Activated naive CD4-positive, alpha-beta T cell treated with anti-CD3 and anti-CD28 coated beads, Interleukin-2, amount 50 U/mL, for 72 hours (primary cell): ENCODE measurements at regions not wholly inside any gene's neighbourhood (a gene's known extent, or its start where the extent isn't known, plus 50 kb on each side); places are given as distances from the start of the nearest gene placed in this dataset.

Experiments used
- ATAC-seq, 2 donors: fragments of 150-1000 bp; cut with Tn5 transposase; 2 replicates each; pipeline ENCODE4 v1.10.0; 2021; ENCODE audit warnings: mild to moderate bottlenecking in 2 of 2, moderate library complexity in 2 of 2
- DNase-seq, 2 donors: peaks; one replicate each; pipeline ENCODE4 v3.0.0; 2021 to 2022; ENCODE audit warnings: low spot score in 2 of 2
- H3K27ac Mint-ChIP-seq, 2 donors: one replicate each; pipeline ENCODE4 v1.8.0; 2022; ENCODE audit warnings: mild to moderate bottlenecking in 2 of 2, mixed read lengths in 2 of 2
- H3K36me3 Mint-ChIP-seq, 2 donors: one replicate each; pipeline ENCODE4 v1.8.0; 2022; ENCODE audit warnings: mixed read lengths in 2 of 2
- H3K9me3 Mint-ChIP-seq, 2 donors: one replicate each; pipeline ENCODE4 v1.8.0; 2022; ENCODE audit warnings: mixed read lengths in 2 of 2

DNA sequence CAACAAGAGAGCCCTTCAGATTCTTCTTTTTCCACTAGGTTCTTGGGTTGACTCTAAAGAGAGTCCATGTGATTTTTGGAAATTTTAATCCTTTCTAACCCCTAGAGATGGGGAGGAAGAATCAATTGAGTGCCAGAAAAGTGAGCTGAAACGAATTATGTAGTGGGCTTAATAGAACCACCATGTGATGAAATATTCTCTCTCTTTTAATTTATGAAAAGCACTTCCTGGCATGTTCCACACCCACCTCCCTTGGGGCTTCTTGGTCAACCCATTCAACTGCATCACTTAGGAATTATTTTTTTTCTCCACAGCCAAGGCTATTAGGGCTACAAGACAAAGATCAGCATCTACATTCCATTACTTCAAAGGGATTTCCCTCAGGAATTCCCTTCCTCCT is 79.6 kb downstream of the ZC3H11B start:
- Mint-ChIP-seq H3K27ac (no peak overlapping the region), H3K9me3 (peaks cover 5% of the 10 kb centered on the region in 2 donors), H3K36me3 (no peaks in the 10 kb centered on the region)
- no peak for ATAC-seq
- DNase-seq, result no peak

GRCh38 chr1:219529116-219529515 is 83.8 kb downstream of the ZC3H11B start:
- DNase-seq (no peak), ATAC-seq (no peak)
- H3K36me3 Mint-ChIP-seq, result no peaks in the 10 kb centered on the region
- peaks cover 5 to 8% of the 10 kb centered on the region in 2 donors for H3K9me3 Mint-ChIP-seq
- H3K27ac Mint-ChIP-seq, result no peak overlapping the region

GRCh38 chr1:219528633-219529032 is 84.3 kb downstream of the ZC3H11B start:
- no peak for DNase-seq
- Mint-ChIP-seq H3K36me3 (no peaks in the 10 kb centered on the region), H3K9me3 (peaks cover 5 to 8% of the 10 kb centered on the region in 2 donors), H3K27ac (no peak overlapping the region)
- ATAC-seq, result no peak

GRCh38 chr1:219527994-219528393 is 84.9 kb downstream of the ZC3H11B start:
- no peak for DNase-seq
- no peaks in the 10 kb centered on the region for H3K36me3 Mint-ChIP-seq
- ATAC-seq, result no peak
- H3K27ac Mint-ChIP-seq, result no peak overlapping the region
- peaks cover 5 to 8% of the 10 kb centered on the region in 2 donors for H3K9me3 Mint-ChIP-seq

DNA sequence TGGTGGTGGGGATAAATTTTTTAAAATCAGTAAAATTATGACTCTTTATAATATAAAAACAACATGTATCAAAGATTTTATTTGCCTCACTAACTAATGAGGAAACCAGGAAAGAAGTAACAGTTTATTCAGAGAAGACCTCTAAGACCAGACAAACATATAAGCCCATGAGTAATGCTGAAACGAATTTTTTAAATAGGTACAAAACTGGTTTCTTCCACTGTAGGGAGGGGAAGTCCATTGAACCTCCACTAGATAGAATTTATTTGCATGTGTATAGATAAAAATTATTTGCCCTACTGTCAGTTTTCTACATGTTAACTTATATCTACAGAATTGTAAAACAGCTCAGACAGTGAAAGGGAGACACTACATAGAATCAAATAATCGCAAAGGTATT is 86.8 kb downstream of the ZC3H11B start:
- Mint-ChIP-seq H3K36me3 (no peaks in the 10 kb centered on the region), H3K9me3 (peaks cover 0 to 4% of the 10 kb centered on the region in 2 donors), H3K27ac (no peak overlapping the region)
- DNase-seq (no peak), ATAC-seq (no peak)

DNA sequence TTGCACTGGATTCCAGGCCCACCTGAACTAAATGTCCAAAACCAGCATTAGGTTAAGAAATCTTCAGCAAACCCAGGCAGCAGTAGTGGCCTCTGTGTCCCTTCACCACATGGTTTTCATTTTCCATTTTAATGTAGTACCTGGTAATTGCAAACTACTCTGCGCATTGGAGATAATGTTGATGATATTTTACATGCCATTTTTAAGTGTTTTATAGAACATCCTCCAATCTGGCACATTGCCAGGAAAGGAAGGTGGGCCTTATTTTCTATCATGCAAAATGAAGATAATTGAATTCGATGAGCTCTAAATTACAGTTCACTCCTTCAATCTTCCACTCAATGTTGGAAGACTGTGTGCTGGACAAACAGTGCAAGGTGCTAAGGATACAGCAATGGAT is 89.5 kb downstream of the ZC3H11B start:
- Mint-ChIP-seq H3K36me3 (no peaks in the 10 kb centered on the region), H3K9me3 (peaks cover 0 to 4% of the 10 kb centered on the region in 2 donors), H3K27ac (no peak overlapping the region)
- no peak for ATAC-seq
- no peak for DNase-seq

DNA sequence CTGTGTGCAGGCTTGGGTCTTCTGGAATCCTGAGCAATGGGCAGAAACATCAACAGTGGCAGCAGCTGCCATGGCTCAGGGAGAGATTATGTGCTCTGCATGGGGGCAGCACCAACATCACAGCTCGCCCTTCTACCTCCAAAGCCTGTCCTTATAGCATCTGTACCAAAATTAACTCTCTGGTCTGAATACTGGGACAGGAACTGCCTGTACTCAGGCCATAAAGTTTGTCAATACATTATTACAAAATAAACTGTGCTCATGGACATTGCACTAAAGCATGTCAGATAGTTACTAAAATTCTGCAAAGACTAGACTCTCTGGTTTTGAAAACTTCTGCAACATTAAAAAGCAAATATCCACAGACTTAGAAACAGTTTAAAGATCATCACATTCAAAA is 91.6 kb downstream of the ZC3H11B start:
- Mint-ChIP-seq H3K27ac (no peak overlapping the region), H3K36me3 (no peaks in the 10 kb centered on the region), H3K9me3 (peaks cover 0 to 4% of the 10 kb centered on the region in 2 donors)
- DNase-seq (no peak), ATAC-seq (no peak)

GRCh38 chr1:219520241-219520640 is 92.7 kb downstream of the ZC3H11B start:
- no peak for ATAC-seq
- DNase-seq, result no peak
- peaks cover 8 to 10% of the 10 kb centered on the region in 2 donors for H3K9me3 Mint-ChIP-seq
- no peak overlapping the region for H3K27ac Mint-ChIP-seq
- H3K36me3 Mint-ChIP-seq, result no peaks in the 10 kb centered on the region

DNA sequence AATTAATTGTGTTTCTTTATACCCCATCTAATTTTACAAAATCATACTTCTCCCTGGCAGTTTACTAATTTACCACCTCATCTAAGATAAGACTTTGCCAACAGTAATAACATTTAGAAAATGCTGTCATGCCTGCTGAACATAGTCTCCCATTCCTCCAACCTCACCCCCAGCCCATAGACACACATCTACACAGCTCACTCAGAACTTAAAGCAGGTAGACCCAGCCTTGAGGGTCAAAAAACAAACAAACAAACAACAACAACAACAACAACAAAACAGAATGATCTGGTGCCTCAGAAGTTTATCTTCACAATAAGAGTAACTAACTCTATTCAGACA is 94.0 kb downstream of the ZC3H11B start:
- no peak overlapping the region for H3K27ac Mint-ChIP-seq
- ATAC-seq, result no peak
- no peaks in the 10 kb centered on the region for H3K36me3 Mint-ChIP-seq

DNA sequence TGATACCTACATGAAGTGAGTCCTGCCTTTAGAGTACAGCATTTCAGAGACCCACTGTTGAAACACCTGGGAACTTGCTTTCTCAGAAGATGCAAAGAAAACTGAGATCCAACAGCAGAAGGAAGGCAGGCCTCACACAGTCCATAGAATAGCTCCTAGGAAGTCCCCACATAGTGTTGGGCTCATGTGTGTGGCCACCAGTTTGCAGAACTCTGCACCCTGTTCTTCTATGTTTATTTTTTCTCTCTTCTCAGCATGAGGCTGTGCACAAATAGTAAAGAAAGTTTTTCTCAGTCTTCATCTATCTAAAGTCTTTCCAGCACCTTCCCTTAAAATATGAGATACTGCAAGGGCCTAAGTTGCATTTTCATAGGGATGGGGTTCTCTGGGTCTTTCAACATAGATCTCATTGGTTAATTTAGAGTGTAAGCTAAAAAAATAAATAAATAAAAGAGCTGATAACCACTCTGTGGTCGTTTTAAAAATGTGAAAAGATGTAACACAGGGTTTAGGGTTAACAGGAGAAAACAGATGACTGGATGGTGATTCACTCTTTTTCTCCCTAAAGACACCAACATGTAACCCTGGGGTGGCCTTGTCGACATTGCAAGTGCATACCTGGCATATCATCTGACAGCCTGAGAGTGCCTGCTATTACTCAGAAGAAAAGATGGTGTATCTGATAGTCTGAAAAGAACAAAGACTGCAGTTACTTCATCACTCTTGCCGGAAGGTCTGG is 94.6 kb downstream of the ZC3H11B start:
- peak in 1 of 2 donors; percentile 47 for ATAC-seq
- H3K36me3 Mint-ChIP-seq, result no peaks in the 10 kb centered on the region
- peaks cover 4 to 10% of the 10 kb centered on the region in 2 donors for H3K9me3 Mint-ChIP-seq
- DNase-seq, result no peak
- H3K27ac Mint-ChIP-seq, result no peak overlapping the region

More for the DNA sequence above, 94.0 kb downstream of the ZC3H11B start:
- DNase-seq, result no peak
- peaks cover 4 to 10% of the 10 kb centered on the region in 2 donors for H3K9me3 Mint-ChIP-seq

GRCh38 chr1:219517031-219517430 is 95.9 kb downstream of the ZC3H11B start:
- Mint-ChIP-seq H3K27ac (no peak overlapping the region), H3K9me3 (peaks cover 4 to 10% of the 10 kb centered on the region in 2 donors), H3K36me3 (no peaks in the 10 kb centered on the region)
- ATAC-seq, result no peak
- DNase-seq, result no peak

GRCh38 chr1:219514728-219515127 is 98.2 kb downstream of the ZC3H11B start:
- Mint-ChIP-seq H3K27ac (no peak overlapping the region), H3K9me3 (peaks cover 4 to 10% of the 10 kb centered on the region in 2 donors), H3K36me3 (no peaks in the 10 kb centered on the region)
- no peak for DNase-seq
- ATAC-seq, result no peak

GRCh38 chr1:219507437-219507836 is 105.5 kb downstream of the ZC3H11B start:
- DNase-seq (no peak), ATAC-seq (no peak)
- Mint-ChIP-seq H3K27ac (no peak overlapping the region), H3K9me3 (peaks cover 0 to 5% of the 10 kb centered on the region in 2 donors), H3K36me3 (no peaks in the 10 kb centered on the region)

GRCh38 chr1:219506936-219507335 is 106.0 kb downstream of the ZC3H11B start:
- Mint-ChIP-seq H3K9me3 (peaks cover 0 to 5% of the 10 kb centered on the region in 2 donors), H3K36me3 (no peaks in the 10 kb centered on the region), H3K27ac (no peak overlapping the region)
- DNase-seq (no peak), ATAC-seq (no peak)

DNA sequence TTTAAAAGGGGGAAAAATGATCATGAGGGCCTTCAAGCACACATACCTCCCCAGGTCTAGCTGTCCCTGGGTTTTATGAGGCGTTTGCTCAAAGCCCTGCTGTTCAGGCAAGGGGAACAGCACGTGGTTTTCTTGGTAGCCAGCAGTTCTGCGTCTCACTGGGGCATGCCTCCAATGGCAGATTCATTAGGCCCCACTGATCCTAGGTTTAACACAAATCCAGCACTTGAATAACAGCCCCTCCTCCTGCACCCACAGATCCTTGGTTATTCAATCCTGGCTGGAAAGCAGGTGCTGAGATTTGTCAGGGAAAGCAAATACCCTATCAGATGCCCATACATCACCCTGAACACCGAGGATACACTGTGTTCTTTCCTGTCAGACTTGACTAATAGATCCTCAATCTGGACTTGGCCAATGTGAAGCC is 106.4 kb downstream of the ZC3H11B start:
- ATAC-seq, result no peak
- Mint-ChIP-seq H3K27ac (no peak overlapping the region), H3K36me3 (no peaks in the 10 kb centered on the region), H3K9me3 (peaks cover 0 to 5% of the 10 kb centered on the region in 2 donors)
- no peak for DNase-seq

- ATAC-seq, result no peak
- H3K27ac Mint-ChIP-seq, result no peak overlapping the region
- DNase-seq, result no peak
- H3K36me3 Mint-ChIP-seq, result no peaks in the 10 kb centered on the region
- H3K9me3 Mint-ChIP-seq, result peaks cover 0 to 5% of the 10 kb centered on the region in 2 donors
Measured at GRCh38 chr1:219505886-219506285, 107.0 kb downstream of the ZC3H11B start.

DNA sequence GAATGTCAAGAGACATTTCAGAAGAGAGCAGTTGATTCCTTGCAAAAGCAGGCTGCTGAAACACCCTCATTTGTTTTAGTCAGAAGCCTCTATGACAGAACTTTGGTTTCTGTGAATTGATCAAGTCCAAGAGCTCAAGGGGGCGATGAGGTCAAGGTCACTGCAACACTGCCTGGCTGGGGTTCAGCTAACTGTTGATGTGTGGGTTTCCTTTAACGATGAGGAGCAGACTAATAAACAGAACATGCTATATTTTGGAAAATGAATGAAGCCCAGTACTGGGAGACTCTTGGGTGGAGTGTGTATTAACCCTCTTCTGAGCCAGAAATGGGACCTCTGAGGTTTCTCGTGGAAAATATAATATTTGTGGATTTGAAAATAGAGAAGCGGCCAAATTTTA is 109.3 kb downstream of the ZC3H11B start:
- peaks cover 0 to 10% of the 10 kb centered on the region in 2 donors for H3K9me3 Mint-ChIP-seq
- no peak for ATAC-seq
- no peaks in the 10 kb centered on the region for H3K36me3 Mint-ChIP-seq
- no peak for DNase-seq
- no peak overlapping the region for H3K27ac Mint-ChIP-seq

DNA sequence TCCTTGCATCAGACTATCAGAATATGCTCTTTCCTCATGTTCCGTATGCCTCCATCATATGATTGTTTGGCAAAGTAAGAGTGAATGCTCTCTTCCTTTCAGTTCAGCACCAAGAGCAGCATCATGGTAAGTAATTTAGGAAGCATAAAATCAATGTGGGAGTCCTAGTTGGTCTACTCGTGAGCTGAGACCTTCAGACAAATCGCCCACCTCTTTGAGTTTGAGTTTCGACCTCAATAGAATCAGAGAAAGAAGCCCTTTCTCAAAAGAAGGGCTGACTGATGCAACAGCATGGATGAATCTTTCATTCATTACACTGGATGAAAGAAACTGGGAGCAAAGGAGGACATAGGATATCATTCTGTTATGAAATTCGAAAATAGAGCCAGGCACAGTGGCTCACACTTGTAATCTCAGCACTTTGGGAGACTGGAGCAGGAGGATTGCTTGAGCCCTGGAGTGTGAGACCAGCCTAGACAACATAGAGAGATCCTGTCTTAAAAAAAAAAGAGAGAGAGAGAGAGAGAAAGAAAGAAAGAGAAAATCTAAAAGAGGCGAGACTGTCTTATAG is 112.5 kb downstream of the ZC3H11B start:
- ATAC-seq (no peak), DNase-seq (no peak)
- Mint-ChIP-seq H3K36me3 (no peaks in the 10 kb centered on the region), H3K9me3 (peaks cover 0 to 10% of the 10 kb centered on the region in 2 donors), H3K27ac (no peak overlapping the region)
